Bone marrow (tissue), 2 donors: ENCODE measurements at regions not wholly inside any gene's neighbourhood (a gene's known extent, or its start where the extent isn't known, plus 50 kb on each side); places are given as distances from the start of the nearest gene placed in this dataset.

Experiments used
- DNase-seq, 2 donors: peaks; one replicate each; lab custom pipeline; 2025; lab: John Stamatoyannopoulos, UW

- no peak for DNase-seq
Measured at GRCh38 chr7:80977751-80978150, 58.9 kb upstream of the SEMA3C start.

GRCh38 chr7:80974396-80975358 lies 55.8 kb upstream of the SEMA3C start:
- no peak for DNase-seq

GRCh38 chr7:80971225-80971624 lies 52.4 kb upstream of the SEMA3C start:
- no peak for DNase-seq
